Thoracic aorta (tissue), 2 donors: ENCODE measurements at regions not wholly inside any gene's neighbourhood (a gene's known extent, or its start where the extent isn't known, plus 50 kb on each side); places are given as distances from the start of the nearest gene placed in this dataset.

Experiments
- ATAC-seq: fragments of 150-250 bp; one replicate; pipeline ENCODE4 v1.8.0; 2017; ENCODE audit warnings: low read depth; ENCODE audit not compliant: insufficient number of reproducible peaks, low FRiP score
- DNase-seq: peaks from one replicate; pipeline ENCODE4 v3.0.0-alpha.2; 2020; ENCODE audit warnings: low spot score
- H3K27ac ChIP-seq, 2 donors: fragments of 200-600 bp; sonication (generic); 1 replicate in 1 of 2; 2 replicates in 1 of 2; pipeline ENCODE4 v1.5.1; 2016; ENCODE audit warnings: mild to moderate bottlenecking in 2 of 2, moderate library complexity in 2 of 2
- H3K27me3 ChIP-seq: fragments of 200-600 bp; sonication (generic); replicated peaks from 2 replicates; pipeline ENCODE4 v1.6.0; 2016; ENCODE audit warnings: mild to moderate bottlenecking; ENCODE audit not compliant: insufficient read depth
- H3K36me3 ChIP-seq: fragments of 200-600 bp; sonication (generic); one replicate; pipeline ENCODE4 v1.5.1; 2016
- H3K4me1 ChIP-seq, 2 donors: fragments of 200-600 bp; sonication (generic); 1 replicate in 1 of 2; 2 replicates in 1 of 2; pipeline versions ENCODE4 v1.5.1 to v1.6.0; 2016; ENCODE audit warnings: low read depth in 2 of 2, mild to moderate bottlenecking in 1 of 2; ENCODE audit not compliant: control insufficient read depth in 1 of 2
- H3K4me3 ChIP-seq: fragments of 200-600 bp; sonication (generic); 2 replicates; pipeline ENCODE4 v1.5.1; 2016; ENCODE audit warnings: mild to moderate bottlenecking
- H3K9me3 ChIP-seq: fragments of 200-600 bp; sonication (generic); 2 replicates; pipeline ENCODE4 v1.5.1; 2016
- CTCF ChIP-seq: fragments of 200-600 bp; sonication (generic); IDR thresholded peaks from one replicate; pipeline ENCODE4 v1.5.1; 2019; ENCODE audit warnings: antibody characterized with exemption

DNA sequence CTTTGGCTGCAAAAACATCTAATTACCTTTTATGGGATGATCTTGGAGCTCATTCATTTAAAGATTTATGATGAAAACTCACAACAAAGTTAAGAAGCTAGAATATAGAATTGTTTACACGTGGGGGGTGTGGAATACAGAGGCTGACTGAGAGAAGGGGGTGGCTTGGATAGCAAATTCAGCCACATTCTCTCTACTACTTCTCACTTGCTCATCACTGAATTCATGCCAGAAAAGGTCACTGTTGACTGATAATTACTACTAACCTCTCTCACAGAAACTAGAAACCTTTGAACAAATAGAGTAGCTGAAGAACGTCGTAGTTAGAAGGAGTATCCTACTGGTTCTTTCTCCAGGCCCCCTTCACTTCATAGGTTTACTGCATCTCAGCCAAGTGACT is 808.2 kb downstream of the BRINP1 start:
- no peaks in the 10 kb centered on the region for H3K9me3 ChIP-seq
- ATAC-seq (no peak), DNase-seq (no peak)
- no peaks in the 10 kb centered on the region for H3K27me3 ChIP-seq
- no peak overlapping the region for H3K27ac ChIP-seq
- no peaks in the 10 kb centered on the region for H3K36me3 ChIP-seq
- no peaks in the 10 kb centered on the region for H3K4me1 ChIP-seq
- TF ChIP-seq CTCF, result no peak
- H3K4me3 ChIP-seq, result no peak overlapping the region

- Histone ChIP-seq H3K36me3 (no peaks in the 10 kb centered on the region), H3K9me3 (no peaks in the 10 kb centered on the region), H3K27me3 (no peaks in the 10 kb centered on the region), H3K4me1 (no peaks in the 10 kb centered on the region), H3K4me3 (no peak overlapping the region), H3K27ac (no peak overlapping the region)
- DNase-seq (no peak), ATAC-seq (no peak)
- no peak for TF ChIP-seq CTCF
Observed at GRCh38 chr9:118563677-118564076, 805.6 kb downstream of the BRINP1 start.

DNA sequence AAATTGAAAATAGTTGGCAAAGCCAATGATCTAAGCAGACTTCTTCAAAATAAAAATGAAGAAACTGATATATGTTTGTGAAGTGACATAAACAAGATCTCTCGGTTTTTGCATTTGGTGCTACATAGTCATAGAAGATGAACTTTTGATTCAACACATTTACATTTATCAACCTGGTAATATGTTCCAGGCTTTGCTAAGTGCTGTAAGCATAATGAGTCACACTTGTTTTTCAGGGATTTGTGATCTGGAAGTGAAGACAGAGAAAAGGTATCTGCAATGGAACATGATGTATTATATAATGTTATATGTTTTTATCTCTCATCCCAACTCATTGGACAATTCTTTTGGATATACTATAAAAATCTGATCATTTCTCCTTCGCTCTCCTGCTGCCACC is 801.4 kb downstream of the BRINP1 start:
- ATAC-seq, result no peak
- TF ChIP-seq CTCF, result no peak
- no peak for DNase-seq
- H3K36me3 ChIP-seq, result no peaks in the 10 kb centered on the region
- H3K9me3 ChIP-seq, result no peaks in the 10 kb centered on the region
- H3K27me3 ChIP-seq, result no peaks in the 10 kb centered on the region
- H3K4me1 ChIP-seq, result no peaks in the 10 kb centered on the region
- H3K27ac ChIP-seq, result no peak overlapping the region
- H3K4me3 ChIP-seq, result no peak overlapping the region

DNA sequence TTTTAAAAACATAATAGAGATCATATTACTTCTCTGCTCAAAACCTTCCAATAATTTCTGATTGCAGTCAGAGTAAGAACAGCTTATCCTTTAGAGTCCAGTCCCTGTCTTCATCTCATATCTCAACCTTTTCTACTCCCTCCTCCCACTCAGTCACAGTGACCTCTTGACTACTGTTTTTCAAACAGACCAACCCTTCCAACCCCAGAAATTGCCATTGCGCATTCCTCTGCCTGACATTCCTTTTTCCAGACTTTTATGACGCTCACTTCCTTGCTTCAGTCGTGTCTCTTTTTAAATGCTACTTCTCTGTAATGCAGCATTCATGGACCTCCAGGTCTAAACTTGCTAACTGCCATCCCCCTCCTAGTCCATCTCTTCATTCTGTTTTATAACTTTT is 800.5 kb downstream of the BRINP1 start:
- no peak overlapping the region for H3K27ac ChIP-seq
- H3K9me3 ChIP-seq, result no peaks in the 10 kb centered on the region
- DNase-seq (no peak), ATAC-seq (no peak)
- no peaks in the 10 kb centered on the region for H3K4me1 ChIP-seq
- TF ChIP-seq CTCF, result no peak
- no peak overlapping the region for H3K4me3 ChIP-seq
- no peaks in the 10 kb centered on the region for H3K36me3 ChIP-seq
- no peaks in the 10 kb centered on the region for H3K27me3 ChIP-seq

- no peak for TF ChIP-seq CTCF
- no peak overlapping the region for H3K4me3 ChIP-seq
- H3K27ac ChIP-seq, result no peak overlapping the region
- no peaks in the 10 kb centered on the region for H3K27me3 ChIP-seq
- ATAC-seq (no peak), DNase-seq (no peak)
- H3K4me1 ChIP-seq, result no peaks in the 10 kb centered on the region
- no peaks in the 10 kb centered on the region for H3K36me3 ChIP-seq
- no peaks in the 10 kb centered on the region for H3K9me3 ChIP-seq
Observed at GRCh38 chr9:118569148-118569547, 800.1 kb downstream of the BRINP1 start.
